Panc1 (cell line): ENCODE measurements at regions not wholly inside any gene's neighbourhood (a gene's known extent, or its start where the extent isn't known, plus 50 kb on each side); places are given as distances from the start of the nearest gene placed in this dataset.

Source experiments
- ATAC-seq: fragments of 200-7000 bp; cut with Tn5 transposase; 2 replicates; pipeline ENCODE4 v1.9.1; 2020; ENCODE audit warnings: mild to moderate bottlenecking, moderate library complexity
- BruUV-seq: library from RNA; stranded (reverse); fragments of 400-500 nt; replicated peaks from 2 replicates; lab custom pipeline; 2021; lab: Mats Ljungman, UMichigan
- CTCF ChIA-PET: fragments of 300-600 bp; sonication (Branson Sonifier 250); formaldehyde crosslinking; loops from one replicate; lab custom pipeline; 2022; ENCODE audit warnings: antibody characterized with exemption; lab: Charles Lee
- POLR2A ChIA-PET: fragments of 300-600 bp; sonication (Branson Sonifier 250); formaldehyde crosslinking; loops from one replicate; lab custom pipeline; 2022; ENCODE audit warnings: antibody characterized with exemption; lab: Charles Lee
- DNase-seq: peaks from one replicate; pipeline ENCODE4 v3.0.0-alpha.2; 2010; ENCODE audit warnings: low read depth, low spot score
- H3K27ac ChIP-seq: 2 replicates; pipeline ENCODE4 v1.5.1; 2011; ENCODE audit warnings: mild to moderate bottlenecking, low read length, inconsistent platforms
- H3K27me3 ChIP-seq: fragments of 200-500 bp; sonication (Bioruptor generic); 2 replicates; pipeline ENCODE4 v1.6.0; 2014; ENCODE audit warnings: low read length, inconsistent platforms; ENCODE audit not compliant: control insufficient read depth, insufficient read depth
- H3K36me3 ChIP-seq: fragments of 200-500 bp; sonication (Bioruptor generic); 2 replicates; pipeline ENCODE4 v1.5.1; 2014; ENCODE audit warnings: inconsistent platforms, mild to moderate bottlenecking, low read length, moderate library complexity; ENCODE audit not compliant: control insufficient read depth, insufficient read depth
- H3K4me1 ChIP-seq: 2 replicates; pipeline ENCODE4 v1.5.1; 2011; ENCODE audit warnings: inconsistent platforms, mild to moderate bottlenecking, low read length, moderate library complexity; ENCODE audit not compliant: control insufficient read depth, insufficient read depth
- H3K4me3 ChIP-seq, 2 experiments: 2 replicates each; pipeline ENCODE4 v1.5.1; 2011 to 2012; ENCODE audit warnings: low read depth in 2 of 2, low read length in 2 of 2, mild to moderate bottlenecking in 2 of 2, inconsistent platforms in 1 of 2, moderate library complexity in 1 of 2
- H3K9me3 ChIP-seq: fragments of 200-500 bp; sonication (Bioruptor generic); 2 replicates; pipeline ENCODE4 v1.5.1; 2014; ENCODE audit warnings: low read depth, mild to moderate bottlenecking, inconsistent platforms, low read length, moderate library complexity; ENCODE audit not compliant: control insufficient read depth, insufficient read depth
- POLR2AphosphoS5 ChIP-seq: IDR thresholded peaks from 2 replicates; pipeline ENCODE4 v1.6.1; 2012; ENCODE audit warnings: mild to moderate bottlenecking, low read depth, low read length, moderate library complexity
- SIN3A ChIP-seq: IDR thresholded peaks from 2 replicates; pipeline ENCODE4 v1.6.1; 2012; ENCODE audit warnings: low read depth, mild to moderate bottlenecking, low read length, moderate library complexity, borderline replicate concordance; ENCODE audit not compliant: insufficient read depth
- TCF7L2 ChIP-seq: IDR thresholded peaks from 2 replicates; pipeline ENCODE4 v1.6.1; 2011; ENCODE audit warnings: mild to moderate bottlenecking, low read depth, low read length, inconsistent platforms
- in situ Hi-C: cut with HindIII; loops from 2 replicates; pipeline ENCODE4 v1.10.0; 2016; ENCODE audit warnings: low sequenced_read_pairs, low pct_unique_long_range_greater_than_20kb
- intact Hi-C: fragments of 100-400 bp; cut with micrococcal nuclease; formaldehyde crosslinking; loops from one replicate; pipeline ENCODE4 v1.10.0; 2022; ENCODE audit not compliant: unreplicated experiment
- TF ChIP-seq, protein P1 (sequence below), 2 experiments: IDR thresholded peaks; 2 replicates each; pipeline ENCODE4 v1.6.1; 2011 to 2012; ENCODE audit warnings: low read depth in 2 of 2, control low read depth in 1 of 2, low read length in 1 of 2, mild to moderate bottlenecking in 1 of 2, moderate library complexity in 1 of 2; ENCODE audit not compliant: insufficient read depth in 1 of 2
- TF ChIP-seq, protein P2 (sequence below): fragments of 450-650 bp; IDR thresholded peaks from 2 replicates; pipeline ENCODE4 v1.5.1; 2017; ENCODE audit warnings: mild to moderate bottlenecking

DNA sequence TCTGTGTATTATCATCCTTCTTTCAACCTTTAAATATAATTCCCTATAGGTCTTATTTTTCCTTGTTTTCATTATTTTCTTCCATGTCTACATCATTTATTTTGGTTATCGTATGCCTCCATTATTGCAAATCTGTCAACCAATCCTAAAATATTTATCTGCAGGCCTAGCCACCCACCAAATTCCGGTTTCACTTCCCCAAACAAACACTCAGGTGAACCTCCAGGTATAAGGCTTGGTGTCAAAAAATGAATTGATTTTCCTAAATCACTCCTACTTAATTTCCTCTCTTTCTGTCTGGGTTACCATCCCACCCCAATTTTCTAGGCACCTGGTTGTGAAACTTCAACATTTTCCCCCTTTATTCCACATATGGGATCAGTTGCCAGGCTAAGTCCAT is 111.9 kb upstream of the LINC00305 start:
- ATAC-seq = no peak
- ChIA-PET CTCF (no interaction called here), POLR2A (no interaction called here)
- no peak overlapping the region for H3K4me3 ChIP-seq
- BruUV-seq = no TSS peak
- DNase-seq = no peak
- no peaks in the 10 kb centered on the region for H3K4me1 ChIP-seq
- H3K27me3 ChIP-seq = no peaks in the 10 kb centered on the region
- H3K36me3 ChIP-seq = no peaks in the 10 kb centered on the region
- H3K9me3 ChIP-seq = no peaks in the 10 kb centered on the region
- TF ChIP-seq TCF7L2 (no peak), POLR2AphosphoS5 (no peak), SIN3A (no peak)
- TF ChIP-seq, protein P1, sequence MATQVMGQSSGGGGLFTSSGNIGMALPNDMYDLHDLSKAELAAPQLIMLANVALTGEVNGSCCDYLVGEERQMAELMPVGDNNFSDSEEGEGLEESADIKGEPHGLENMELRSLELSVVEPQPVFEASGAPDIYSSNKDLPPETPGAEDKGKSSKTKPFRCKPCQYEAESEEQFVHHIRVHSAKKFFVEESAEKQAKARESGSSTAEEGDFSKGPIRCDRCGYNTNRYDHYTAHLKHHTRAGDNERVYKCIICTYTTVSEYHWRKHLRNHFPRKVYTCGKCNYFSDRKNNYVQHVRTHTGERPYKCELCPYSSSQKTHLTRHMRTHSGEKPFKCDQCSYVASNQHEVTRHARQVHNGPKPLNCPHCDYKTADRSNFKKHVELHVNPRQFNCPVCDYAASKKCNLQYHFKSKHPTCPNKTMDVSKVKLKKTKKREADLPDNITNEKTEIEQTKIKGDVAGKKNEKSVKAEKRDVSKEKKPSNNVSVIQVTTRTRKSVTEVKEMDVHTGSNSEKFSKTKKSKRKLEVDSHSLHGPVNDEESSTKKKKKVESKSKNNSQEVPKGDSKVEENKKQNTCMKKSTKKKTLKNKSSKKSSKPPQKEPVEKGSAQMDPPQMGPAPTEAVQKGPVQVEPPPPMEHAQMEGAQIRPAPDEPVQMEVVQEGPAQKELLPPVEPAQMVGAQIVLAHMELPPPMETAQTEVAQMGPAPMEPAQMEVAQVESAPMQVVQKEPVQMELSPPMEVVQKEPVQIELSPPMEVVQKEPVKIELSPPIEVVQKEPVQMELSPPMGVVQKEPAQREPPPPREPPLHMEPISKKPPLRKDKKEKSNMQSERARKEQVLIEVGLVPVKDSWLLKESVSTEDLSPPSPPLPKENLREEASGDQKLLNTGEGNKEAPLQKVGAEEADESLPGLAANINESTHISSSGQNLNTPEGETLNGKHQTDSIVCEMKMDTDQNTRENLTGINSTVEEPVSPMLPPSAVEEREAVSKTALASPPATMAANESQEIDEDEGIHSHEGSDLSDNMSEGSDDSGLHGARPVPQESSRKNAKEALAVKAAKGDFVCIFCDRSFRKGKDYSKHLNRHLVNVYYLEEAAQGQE (IDR thresholded peaks at IDR 0.05; ENCODE audit: insufficient read depth in 1 of 2, low read depth in 2 of 2, low read length in 1 of 2) = no peak
- TF ChIP-seq, protein P2, sequence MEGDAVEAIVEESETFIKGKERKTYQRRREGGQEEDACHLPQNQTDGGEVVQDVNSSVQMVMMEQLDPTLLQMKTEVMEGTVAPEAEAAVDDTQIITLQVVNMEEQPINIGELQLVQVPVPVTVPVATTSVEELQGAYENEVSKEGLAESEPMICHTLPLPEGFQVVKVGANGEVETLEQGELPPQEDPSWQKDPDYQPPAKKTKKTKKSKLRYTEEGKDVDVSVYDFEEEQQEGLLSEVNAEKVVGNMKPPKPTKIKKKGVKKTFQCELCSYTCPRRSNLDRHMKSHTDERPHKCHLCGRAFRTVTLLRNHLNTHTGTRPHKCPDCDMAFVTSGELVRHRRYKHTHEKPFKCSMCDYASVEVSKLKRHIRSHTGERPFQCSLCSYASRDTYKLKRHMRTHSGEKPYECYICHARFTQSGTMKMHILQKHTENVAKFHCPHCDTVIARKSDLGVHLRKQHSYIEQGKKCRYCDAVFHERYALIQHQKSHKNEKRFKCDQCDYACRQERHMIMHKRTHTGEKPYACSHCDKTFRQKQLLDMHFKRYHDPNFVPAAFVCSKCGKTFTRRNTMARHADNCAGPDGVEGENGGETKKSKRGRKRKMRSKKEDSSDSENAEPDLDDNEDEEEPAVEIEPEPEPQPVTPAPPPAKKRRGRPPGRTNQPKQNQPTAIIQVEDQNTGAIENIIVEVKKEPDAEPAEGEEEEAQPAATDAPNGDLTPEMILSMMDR = no peak
- in situ Hi-C loops (no loop called here), intact Hi-C loops (no loop called here)
- H3K27ac ChIP-seq = no peak overlapping the region

DNA sequence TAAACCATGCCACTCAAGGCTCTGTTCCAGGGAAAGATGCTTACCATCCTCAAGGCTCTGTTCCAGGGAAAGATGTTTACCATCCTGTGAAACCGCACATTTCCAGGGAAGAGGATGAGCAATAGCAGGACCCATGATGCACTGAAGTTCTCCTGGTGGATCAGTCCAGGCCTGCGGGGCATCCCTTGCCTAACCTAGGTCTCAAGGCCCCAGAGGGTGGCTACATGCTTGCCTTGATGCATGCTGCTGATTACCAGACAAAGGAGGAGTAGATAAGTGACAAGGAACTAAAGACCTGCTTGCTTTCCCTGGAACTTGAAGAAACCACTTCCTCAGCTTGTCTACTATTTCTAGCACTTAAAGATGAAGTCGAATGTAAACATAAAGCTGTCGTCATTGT is 111.0 kb upstream of the LINC00305 start:
- H3K36me3 ChIP-seq = no peaks in the 10 kb centered on the region
- ChIA-PET CTCF (no interaction called here), POLR2A (no interaction called here)
- no peak overlapping the region for H3K27ac ChIP-seq
- H3K4me3 ChIP-seq = no peak overlapping the region
- DNase-seq (no peak), ATAC-seq (no peak)
- H3K27me3 ChIP-seq = no peaks in the 10 kb centered on the region
- in situ Hi-C loops (no loop called here), intact Hi-C loops (no loop called here)
- no TSS peak for BruUV-seq
- no peaks in the 10 kb centered on the region for H3K4me1 ChIP-seq
- no peaks in the 10 kb centered on the region for H3K9me3 ChIP-seq
- TF ChIP-seq POLR2AphosphoS5 (no peak), TCF7L2 (no peak), SIN3A (no peak)
- TF ChIP-seq, protein P2 = no peak
- TF ChIP-seq, protein P1 (IDR thresholded peaks at IDR 0.05; ENCODE audit: insufficient read depth in 1 of 2, low read depth in 2 of 2, low read length in 1 of 2) = no peak
